ENCODE measurements at regions not wholly inside any gene's neighbourhood (a gene's known extent, or its start where the extent isn't known, plus 50 kb on each side); places are given as distances from the start of the nearest gene placed in this dataset.

GRCh38 chr11:69996451-69996850 lies 81.7 kb upstream of the ANO1 start:
- WGBS, 2 donors (ENCODE audit: low coverage in 1 of 2), result 63% methylated on average over 1 of the region's 1 CpG; no CpG with 5 or more reads in 1 of the 2 donors
- no peaks in the 10 kb centered on the region for H3K36me3 ChIP-seq
- no peaks in the 10 kb centered on the region for H3K9me3 ChIP-seq
- in situ Hi-C loops (cut with MboI; ENCODE audit: low pct_ligation_motif_present in 1 of 4, low pct_unique_long_range_greater_than_20kb in 1 of 4, low sequenced_read_pairs in 3 of 4) (no loop called here), intact Hi-C loops (cut with DNase I; ENCODE audit: low total_unique reads) (no loop called here)
- H3K27me3 ChIP-seq, result no peaks in the 10 kb centered on the region
- no peak overlapping the region for H3K4me3 ChIP-seq
- no peak for DNase-seq
- TF ChIP-seq CTCF (IDR thresholded peaks at IDR 0.05), result no peak
- TF ChIP-seq POLR2AphosphoS5 (IDR thresholded peaks at IDR 0.05), result no peak
- TF ChIP-seq POLR2A (IDR thresholded peaks at IDR 0.05), result no peak
- no peak for TF ChIP-seq EP300 (IDR thresholded peaks at IDR 0.05; ENCODE audit: low read depth)
- H3K27ac ChIP-seq, result no peak overlapping the region
- peaks cover 0 to 22% (median 20%) of the 10 kb centered on the region in 4 donors for H3K4me1 ChIP-seq

- TF ChIP-seq POLR2AphosphoS5 (IDR thresholded peaks at IDR 0.05) (no peak), CTCF (IDR thresholded peaks at IDR 0.05) (no peak), EP300 (IDR thresholded peaks at IDR 0.05; ENCODE audit: low read depth) (no peak), POLR2A (IDR thresholded peaks at IDR 0.05) (no peak)
- Histone ChIP-seq H3K27me3 (no peaks in the 10 kb centered on the region), H3K4me1 (peaks cover 0 to 22% (median 18%) of the 10 kb centered on the region in 4 donors), H3K4me3 (no peak overlapping the region), H3K9me3 (no peaks in the 10 kb centered on the region), H3K27ac (no peak overlapping the region), H3K36me3 (no peaks in the 10 kb centered on the region)
- intact Hi-C loops (cut with DNase I; ENCODE audit: low total_unique reads), result no loop called here
- in situ Hi-C loops (cut with MboI; ENCODE audit: low pct_ligation_motif_present in 1 of 4, low pct_unique_long_range_greater_than_20kb in 1 of 4, low sequenced_read_pairs in 3 of 4), result no loop called here
- 45 to 64% methylated on average over 4 to 8 of the region's 8 CpGs for whole genome bisulfite sequencing, 2 donors (ENCODE audit: low coverage in 1 of 2)
- no peak for DNase-seq
Measured at GRCh38 chr11:69997352-69997751, 80.8 kb upstream of the ANO1 start.

- DNase-seq, result no peak
- Histone ChIP-seq H3K4me3 (no peak overlapping the region), H3K27ac (no peak overlapping the region), H3K27me3 (no peaks in the 10 kb centered on the region), H3K9me3 (no peaks in the 10 kb centered on the region), H3K4me1 (peaks cover 0 to 7% (median under 1%) of the 10 kb centered on the region in 4 donors), H3K36me3 (no peaks in the 10 kb centered on the region)
- TF ChIP-seq CTCF (IDR thresholded peaks at IDR 0.05), result no peak
- in situ Hi-C loops (cut with MboI; ENCODE audit: low pct_ligation_motif_present in 1 of 4, low pct_unique_long_range_greater_than_20kb in 1 of 4, low sequenced_read_pairs in 3 of 4), result no loop called here
- intact Hi-C loops (cut with DNase I; ENCODE audit: low total_unique reads), result no loop called here
- WGBS, 2 donors (ENCODE audit: low coverage in 1 of 2), result 20% methylated on average over 3 of the region's 3 CpGs; no CpG with 5 or more reads in 1 of the 2 donors
Measured at GRCh38 chr11:69999721-70000120, 78.4 kb upstream of the ANO1 start.

- in situ Hi-C loops (cut with MboI; ENCODE audit: low pct_ligation_motif_present in 1 of 4, low pct_unique_long_range_greater_than_20kb in 1 of 4, low sequenced_read_pairs in 3 of 4), result no loop called here
Measured at GRCh38 chr11:70000228-70000627, 77.9 kb upstream of the ANO1 start.

More at GRCh38 chr11:70000228-70000627, 77.9 kb upstream of the ANO1 start:
- Histone ChIP-seq H3K4me3 (no peak overlapping the region), H3K27me3 (no peaks in the 10 kb centered on the region), H3K36me3 (no peaks in the 10 kb centered on the region), H3K27ac (no peak overlapping the region), H3K4me1 (peaks cover 0 to 7% (median 0%) of the 10 kb centered on the region in 4 donors), H3K9me3 (no peaks in the 10 kb centered on the region)
- no peak for TF ChIP-seq CTCF (IDR thresholded peaks at IDR 0.05)
- no peak for TF ChIP-seq POLR2AphosphoS5 (IDR thresholded peaks at IDR 0.05)
- TF ChIP-seq POLR2A (IDR thresholded peaks at IDR 0.05), result no peak
- TF ChIP-seq EP300 (IDR thresholded peaks at IDR 0.05; ENCODE audit: low read depth), result no peak
- no peak for DNase-seq
- 62 to 63% methylated on average over 1 to 3 of the region's 3 CpGs for WGBS, 2 donors (ENCODE audit: low coverage in 1 of 2)
- intact Hi-C loops (cut with DNase I; ENCODE audit: low total_unique reads), result no loop called here
